Eye (tissue), 1 donor: ENCODE measurements at regions not wholly inside any gene's neighbourhood (a gene's known extent, or its start where the extent isn't known, plus 50 kb on each side); places are given as distances from the start of the nearest gene placed in this dataset.
A peak's percentile ranks its signal among the peaks of the same experiment; 100 is the strongest.

Experiments used
- DNase-seq: peaks from one replicate; pipeline ENCODE4 v3.0.0-alpha.2; 2015

DNA sequence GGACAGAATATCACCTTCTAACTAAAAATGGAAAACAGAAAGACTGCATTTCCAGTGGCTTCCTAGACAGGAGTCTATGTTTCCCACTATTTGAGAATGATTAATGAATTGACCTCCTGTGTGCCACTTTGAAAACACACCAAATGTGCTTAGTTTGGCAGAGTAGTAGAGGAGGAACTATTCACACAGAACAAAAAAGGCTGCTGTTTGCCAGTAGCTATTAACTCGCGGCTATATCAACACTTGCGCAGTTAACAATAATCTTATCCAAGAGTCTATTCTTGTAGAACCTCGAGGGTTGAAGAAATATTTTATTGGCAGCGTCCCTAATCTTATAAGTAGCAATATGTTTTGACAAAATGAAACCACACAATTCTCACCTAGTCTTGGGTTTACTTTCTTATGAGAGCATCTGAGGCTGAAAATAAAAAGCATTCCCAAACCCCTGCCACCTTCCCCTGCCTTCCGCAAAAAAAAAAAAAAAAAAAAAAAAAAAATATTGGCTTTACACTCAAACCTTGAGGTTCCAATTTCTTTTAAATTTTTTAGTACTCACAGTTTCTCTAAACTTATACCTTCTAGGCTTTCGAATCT is 127.3 kb upstream of the FLRT2 start:
- DNase-seq = peak; percentile 34

DNA sequence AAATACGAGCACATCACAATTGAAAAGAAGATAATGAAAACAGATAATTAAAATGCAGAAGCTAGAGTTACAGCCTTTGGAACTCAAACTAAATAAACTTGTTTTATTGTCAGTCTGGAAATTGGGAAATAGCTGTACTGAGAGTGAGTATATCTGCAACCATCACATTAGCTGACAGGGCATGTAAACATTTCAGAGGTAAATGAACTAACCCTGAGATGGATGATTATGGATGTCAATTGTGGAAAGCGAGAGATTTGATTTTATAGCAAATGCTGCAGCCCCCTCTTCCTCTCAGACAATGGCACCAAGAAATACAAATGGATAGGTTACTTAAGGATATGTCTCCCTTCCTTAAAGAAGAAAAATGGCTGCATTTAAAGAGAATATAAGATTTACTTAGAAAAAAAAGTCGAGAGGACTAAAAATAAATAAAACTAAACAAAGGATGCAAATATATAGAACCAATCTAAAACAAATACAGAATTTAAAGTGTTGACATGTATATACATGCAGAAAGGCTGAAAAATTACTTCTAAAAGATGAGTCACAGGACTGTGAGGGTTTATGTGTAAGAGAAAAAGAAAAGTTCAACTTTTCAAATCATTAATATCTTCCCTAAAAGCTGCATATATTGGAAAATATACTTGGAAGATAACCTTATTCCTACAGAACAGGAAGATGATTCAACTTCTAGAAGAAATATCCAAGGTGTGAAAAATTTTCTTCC is 120.3 kb upstream of the FLRT2 start:
- DNase-seq = no peak

DNA sequence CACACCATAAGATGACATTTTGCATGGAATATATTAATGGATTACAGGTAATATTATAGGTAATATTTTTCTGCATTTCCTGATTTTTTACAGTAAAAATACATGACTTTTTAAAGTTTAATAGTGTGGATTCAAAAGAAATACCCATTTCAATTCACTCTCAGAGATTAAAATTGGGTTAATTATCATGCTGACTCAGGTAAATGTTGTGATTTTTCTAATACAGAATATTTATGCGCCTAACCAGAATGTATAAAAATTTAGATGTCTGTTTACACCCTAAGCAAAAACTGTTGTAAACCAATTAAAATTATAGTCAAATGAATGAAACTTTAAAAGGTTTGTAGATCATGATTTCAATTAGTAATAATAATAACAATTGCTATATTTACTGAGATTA is 117.2 kb upstream of the FLRT2 start:
- no peak for DNase-seq

DNA sequence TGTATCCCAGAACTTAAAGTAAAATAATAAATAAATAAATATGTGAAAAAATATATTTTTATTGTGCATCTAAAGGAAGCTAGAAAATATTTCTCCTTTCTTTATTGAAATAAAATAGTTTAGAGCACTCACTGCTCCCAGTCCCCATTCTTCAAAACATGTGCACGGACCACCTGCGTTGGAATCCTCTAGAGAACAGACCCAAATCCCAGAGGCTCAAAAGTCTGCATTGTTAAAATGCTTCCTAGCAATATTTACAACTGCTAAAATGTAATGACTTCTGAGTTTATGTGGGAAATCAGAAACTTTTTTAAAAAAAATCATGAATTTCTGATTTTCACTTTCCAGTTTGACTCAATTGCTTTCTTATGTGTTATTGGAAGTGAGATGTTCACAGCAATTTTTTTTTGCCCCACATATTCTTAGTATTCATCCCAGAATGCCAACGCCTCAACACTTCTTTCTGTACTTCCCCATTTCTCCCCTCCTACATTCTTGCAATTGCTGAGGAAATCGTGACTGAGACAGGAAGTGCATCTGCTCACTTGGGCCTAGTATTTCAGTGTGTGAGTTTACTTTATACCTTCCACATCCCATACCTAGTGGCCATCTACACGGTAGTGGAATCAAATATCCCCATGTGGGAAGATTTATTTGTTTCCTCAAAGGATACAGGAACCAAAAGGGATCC is 116.0 kb upstream of the FLRT2 start:
- no peak for DNase-seq

DNA sequence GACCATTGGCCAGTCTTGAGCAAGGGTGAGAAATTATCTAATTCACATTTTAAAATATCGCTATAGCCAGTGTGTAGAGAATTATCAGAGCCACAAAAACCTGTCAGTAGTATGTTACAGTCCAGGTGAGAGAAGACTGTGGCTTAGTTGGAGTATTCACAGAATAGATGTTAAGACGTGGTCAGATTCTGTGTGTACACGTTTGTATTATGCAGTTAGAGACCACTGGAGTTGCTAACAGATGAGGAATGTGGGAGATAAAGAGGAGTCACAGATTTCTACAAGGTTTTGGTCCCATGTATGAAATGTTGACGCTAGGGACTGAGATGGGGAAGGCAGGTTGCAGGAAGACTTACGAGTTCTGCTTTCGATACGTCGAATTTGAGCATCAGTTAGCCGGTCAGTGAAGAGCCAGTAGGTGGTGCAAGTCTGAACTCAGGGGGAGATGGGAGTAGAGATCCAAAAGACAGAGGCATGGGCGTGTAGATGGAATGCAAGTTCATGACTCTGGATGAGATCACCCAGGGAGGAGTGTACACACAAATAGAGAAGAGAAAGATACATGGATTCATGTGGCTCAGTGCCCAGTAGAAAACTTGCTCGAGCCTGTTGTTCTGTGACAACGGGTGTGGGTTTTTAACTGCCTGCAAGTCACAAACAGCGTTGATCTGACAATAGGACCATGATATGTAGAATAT is 114.8 kb upstream of the FLRT2 start:
- DNase-seq = peak; percentile 55

DNA sequence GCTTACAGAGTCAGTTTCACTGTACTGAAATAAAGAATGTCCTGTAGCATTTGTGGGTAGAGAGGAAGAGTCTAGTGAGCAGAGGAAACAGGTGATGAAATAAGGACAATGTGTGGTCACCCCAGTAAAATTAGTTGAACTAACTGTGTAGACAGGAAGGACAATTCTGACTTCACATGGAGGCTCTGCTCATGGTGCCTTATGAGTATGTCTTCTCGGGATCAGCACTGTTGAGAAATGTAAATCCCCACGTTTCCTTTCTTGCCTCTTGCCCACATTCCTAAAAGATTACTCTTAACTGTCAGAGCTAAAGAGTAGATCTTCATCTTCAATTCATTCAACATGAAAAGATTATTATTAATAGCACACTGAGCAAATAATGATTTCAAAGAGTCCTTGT is 113.2 kb upstream of the FLRT2 start:
- DNase-seq = no peak

DNA sequence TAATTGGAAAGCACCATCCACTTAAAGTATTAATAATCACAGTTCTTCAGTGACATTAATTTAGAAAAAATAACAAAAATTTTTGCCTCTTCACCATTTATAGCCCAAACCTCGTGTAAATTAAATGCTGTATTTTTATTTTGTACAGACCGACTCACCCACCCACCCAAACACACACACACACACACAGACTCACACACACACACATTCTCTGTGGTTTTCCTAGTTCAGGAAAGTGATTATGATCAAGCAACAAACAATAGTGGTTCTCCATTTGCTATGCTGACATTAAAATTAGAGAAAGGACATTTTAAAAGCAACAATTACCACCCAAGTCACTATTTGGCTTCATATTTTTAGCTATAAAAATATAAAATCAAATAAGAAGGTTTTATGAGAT is 112.5 kb upstream of the FLRT2 start:
- no peak for DNase-seq

DNA sequence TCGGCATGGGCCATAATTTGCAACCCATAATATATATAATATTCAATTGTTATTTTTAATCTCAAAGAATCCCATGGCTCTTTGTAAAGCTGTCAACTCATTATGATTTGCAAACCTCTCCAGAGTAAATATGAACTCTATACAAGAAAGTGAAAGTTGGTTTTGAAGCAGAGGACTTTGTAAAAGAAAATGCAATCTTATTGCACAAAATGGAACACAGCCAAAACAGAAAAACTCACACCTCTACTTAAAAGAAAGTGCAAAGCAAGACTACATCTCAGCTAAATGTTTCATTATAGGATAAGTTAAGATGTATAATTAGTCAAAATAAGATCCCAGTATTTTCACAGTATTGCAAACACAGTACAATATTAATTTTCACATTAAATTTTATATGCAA is 111.2 kb upstream of the FLRT2 start:
- DNase-seq = no peak

DNA sequence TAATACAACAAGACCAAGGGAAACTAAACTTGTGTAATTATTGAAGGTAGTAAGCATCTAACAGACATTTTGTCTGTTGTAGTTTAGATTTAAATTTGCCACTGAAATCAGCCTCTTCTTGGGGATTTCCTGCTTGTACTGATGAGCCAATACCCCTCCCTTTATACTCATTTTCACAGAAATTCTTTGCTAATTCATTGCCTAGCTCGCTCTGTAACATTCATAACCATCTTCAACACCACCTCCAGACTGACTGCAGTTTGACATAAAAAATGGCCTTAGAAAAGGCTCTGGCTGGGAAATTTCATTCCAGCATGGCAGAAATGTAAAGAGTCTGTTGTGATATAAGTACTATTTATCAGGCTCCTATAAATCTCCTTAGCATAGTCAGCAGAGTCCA is 109.7 kb upstream of the FLRT2 start:
- DNase-seq = no peak

DNA sequence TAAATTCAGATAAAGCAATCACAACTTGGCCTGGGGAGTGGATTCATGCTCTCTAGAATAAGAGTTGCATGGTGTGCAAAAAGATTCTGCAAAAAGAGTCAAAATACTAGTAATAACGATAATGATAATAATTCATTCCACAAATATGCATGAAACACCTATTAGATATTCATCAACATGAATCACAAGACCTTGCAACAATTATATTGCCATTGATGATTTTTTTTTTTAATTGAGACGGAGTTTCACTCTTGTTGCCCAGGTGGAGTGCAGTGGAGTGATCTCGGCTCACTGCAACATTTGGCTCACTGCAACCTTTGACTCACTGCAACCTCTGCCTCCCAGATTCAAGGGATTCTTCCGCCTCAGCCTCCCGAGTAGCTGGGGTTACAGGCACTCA is 109.2 kb upstream of the FLRT2 start:
- no peak for DNase-seq

DNA sequence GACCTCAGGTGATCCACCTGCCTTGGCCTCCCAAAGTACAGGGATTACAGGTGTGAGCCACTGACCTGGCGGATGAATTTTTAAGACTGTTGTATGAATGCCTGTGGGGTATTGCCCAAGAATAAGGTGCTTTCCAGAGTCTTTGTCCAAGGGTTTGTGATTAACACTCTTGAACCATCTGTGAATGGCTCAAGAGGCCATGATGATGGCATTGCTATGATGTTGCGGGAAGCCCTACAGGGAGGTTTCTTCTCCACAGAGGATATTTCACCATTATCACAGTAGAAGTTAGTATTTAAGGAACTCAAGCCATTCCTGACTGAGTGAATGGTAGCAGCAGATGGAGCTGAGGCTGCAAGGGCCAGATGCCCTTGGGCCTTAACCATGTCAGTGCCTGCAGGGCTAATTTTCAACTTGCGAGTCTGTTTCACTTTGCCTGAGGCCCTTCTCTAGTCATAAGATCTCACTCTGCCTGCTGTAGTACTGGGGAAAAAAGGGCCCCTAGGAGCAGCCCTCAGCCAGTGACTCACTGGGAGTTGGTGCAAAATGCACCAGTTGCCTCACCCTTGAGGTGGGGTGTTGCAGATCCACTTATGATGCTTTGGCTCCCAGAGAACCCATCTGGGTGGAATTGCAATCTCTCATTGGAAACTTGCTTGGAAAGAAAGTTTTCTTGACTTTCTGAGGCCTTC is 108.6 kb upstream of the FLRT2 start:
- DNase-seq = no peak

DNA sequence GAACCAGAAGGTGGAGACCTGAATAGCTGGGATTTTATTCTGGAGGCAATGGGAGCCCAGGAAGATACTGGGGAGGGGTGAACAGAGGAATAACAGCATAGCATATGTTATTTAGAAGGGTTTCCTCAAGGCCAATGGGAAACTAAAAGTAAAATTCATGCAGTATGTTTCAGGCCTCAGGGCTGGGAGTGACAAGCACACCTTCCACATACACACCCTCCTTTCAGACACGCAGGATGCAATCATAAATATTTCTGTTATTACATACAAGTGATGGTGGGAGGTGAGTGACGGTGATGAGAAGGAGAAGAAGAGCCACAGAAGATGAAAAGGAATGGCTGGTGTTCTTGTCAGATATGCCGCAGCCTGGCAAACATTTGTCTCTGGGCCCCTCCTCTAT is 106.1 kb upstream of the FLRT2 start:
- DNase-seq = no peak

DNA sequence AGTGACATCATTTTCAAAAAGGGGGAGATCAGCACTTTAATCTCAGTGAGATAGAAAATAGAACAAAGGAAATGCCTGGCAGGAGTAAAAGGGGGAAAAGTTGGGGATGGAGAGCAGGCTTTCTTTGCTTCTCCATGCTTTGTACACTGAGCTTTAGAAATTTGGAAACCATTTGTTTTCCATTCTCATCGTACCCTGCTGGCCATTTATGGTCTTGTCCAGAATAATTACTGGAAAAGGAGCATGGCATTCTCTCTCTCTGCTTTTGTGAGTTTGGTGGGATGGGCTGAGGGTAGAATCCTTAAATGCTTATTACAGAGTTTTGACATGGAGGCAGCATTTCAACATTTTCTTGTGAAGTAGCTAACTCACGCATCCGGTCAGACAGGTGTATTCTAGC is 104.4 kb upstream of the FLRT2 start:
- peak; percentile 24 for DNase-seq

DNA sequence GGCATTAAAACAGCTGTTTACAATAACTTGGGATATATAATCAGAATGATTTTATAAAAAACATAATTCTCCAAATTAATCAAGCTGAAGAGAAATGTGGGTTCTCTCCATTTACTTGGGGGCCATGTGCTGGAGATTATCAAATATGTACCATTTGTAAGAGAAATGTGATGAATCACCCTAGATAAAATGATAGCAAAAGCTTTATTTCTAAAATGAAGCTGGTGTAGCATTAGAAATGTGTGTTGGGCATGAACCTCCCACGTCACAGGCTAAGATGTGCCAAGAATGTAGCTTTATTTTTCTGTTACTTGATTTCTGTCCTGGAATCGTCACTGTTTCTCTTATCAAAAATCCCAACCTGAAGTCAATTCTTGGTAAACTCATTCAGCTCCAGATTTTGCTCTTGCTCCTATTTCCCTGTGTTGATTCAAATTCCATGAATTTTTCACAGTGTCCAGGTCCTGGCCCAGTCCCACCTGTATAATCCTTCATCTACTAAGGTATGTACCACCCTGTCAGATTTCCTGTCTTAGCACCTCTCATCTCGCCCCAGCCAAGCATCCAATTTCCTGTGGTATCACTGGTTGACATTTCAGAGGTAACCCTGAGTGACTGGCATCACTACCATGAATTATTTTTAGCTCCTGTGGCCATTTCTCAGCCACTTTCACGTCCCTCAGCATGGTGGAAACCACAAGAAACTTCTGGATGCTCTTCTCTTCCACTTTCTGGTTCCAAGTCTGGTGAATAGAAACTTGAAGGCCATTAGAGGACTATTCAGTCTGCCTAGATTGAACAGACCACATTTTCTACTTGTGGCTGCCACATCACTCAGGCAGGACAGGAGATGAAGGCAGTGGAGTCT is 103.6 kb upstream of the FLRT2 start:
- DNase-seq = no peak

DNA sequence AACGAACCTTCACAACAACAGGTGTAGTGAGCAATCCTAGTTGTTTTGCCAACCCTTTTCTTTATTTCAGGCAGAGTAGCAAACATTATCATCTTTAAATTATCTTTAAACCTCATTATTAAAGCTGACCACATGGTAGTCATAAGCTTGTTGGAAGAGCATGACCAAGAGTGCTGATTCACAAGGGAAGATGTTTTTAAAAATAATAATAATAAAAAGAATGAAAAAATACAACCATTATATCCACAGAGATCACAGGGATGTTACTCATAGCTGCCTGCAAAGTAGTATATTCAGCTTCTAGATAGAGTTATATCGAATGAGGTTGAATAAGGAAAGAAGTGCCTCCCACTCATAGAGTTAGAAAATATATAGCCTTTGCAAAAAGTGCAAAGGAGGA is 101.0 kb upstream of the FLRT2 start:
- no peak for DNase-seq

DNA sequence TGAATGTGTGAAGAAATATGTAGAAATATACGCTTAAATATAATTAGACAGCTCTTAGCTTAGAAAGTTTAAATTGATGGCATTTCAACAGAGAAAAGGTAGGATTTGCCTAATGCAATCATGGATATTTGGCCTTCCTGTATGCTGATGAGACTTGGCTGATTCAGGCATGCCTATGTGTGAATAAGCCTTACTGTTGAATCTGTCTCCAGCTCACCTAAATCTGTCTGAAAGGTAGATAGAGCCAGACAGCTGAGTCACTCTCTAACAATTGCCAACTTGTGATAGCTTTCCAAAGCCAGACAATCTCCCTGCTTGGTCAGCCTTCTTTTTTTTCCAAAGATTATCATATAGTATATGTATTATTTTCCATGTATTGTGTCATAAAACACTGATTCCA is 92.8 kb upstream of the FLRT2 start:
- no peak for DNase-seq

DNA sequence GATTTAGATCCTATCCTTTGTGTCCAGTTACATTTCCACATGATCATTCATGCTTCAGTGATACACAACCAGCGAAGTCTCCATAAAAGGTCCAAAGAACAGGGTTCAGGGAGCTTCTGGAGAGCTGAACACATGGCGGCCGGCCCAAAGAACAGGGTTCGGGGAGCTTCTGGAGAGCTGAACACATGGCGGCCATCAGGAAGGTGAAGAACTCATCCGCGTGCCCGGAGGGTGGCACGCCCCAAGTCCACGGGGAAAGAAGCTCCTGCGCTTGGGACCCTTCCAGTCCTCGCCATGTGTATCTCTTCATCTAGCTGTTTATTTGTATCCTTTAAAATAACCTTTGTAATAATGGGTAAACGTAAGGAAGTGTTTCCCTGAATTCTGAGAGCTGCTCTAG is 91.9 kb upstream of the FLRT2 start:
- no peak for DNase-seq

DNA sequence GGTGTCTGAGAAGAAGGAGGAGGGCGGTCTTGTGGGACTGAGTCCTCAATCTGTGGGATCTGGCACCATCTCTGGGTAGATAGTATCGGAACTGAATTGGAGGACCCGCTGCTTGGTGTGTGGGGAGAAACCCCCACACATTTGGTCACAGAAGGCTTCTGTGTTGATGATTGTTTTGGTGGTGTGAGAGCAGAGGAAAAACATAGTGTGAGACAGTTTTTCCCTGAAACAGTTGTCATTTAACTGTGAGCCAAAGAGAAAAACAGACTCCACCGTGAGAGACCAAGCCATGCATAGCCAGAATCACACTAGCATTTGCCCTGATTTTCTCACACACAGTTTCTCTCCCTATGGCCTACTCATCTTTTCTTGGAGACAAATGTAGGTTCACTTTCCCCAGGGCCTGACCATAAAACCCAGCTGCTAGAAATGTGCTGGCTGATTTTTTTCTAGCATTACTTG is 91.4 kb upstream of the FLRT2 start:
- DNase-seq = no peak

DNA sequence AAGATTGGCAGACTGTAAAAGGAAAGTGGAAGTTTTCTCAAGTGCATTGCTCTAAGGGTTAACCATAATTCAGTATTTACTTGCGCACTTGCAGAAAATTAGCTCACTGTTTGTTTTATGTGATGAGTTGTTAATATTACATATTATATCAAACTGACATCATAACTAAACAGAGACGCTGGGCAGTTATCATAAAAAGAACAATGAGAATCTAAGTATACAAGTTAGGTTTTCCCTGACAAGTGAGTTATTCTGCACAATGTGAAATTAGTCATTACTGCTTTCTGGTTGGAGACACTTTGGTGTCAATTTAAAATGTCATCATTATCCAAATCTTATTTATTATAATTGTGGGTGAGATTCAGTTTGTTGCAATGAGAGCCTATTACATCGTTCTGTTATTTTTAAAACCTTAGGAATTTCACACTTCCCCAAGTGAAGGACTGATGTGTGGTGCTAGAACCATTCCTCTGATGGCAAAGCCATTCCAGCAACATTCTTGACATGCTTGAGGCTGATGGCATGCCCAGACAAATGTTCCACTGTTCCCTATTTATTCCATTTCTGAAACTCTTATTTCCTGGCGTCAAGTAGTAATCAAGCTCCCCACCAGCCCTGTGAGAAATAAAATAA is 90.1 kb upstream of the FLRT2 start:
- no peak for DNase-seq

DNA sequence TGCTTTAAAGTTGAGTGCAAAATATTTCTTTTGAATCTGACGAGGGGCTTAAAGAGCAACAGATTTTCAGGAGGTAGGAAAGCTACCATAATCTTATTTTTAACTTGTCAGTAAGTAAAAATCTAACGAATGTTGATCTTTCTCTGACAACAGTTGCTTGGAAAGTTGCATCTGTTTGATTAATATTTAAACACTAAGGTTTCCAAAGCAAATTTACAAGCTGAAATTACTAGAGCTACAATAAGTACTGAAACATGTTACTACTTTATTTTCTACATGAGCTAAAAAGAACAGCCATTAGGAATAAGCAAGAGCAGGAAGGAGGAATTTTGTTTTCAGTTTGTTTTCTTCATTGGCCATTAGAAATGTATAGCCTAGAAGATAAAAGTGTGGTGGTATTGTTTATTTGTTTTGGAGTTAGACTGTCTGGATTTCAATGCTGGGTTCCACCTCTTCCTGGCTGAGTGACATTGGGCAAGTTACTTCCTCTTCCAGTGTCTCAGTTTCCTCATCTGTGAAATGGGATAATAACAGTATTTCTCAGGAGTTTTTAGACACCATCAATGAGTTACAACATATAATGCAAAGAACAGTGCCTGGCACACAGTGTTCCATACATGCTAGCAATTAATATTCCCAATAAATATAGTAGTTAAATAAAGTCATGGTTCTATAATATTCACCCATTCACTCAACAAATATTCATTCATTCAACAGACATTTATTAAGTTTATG is 87.9 kb upstream of the FLRT2 start:
- no peak for DNase-seq

DNA sequence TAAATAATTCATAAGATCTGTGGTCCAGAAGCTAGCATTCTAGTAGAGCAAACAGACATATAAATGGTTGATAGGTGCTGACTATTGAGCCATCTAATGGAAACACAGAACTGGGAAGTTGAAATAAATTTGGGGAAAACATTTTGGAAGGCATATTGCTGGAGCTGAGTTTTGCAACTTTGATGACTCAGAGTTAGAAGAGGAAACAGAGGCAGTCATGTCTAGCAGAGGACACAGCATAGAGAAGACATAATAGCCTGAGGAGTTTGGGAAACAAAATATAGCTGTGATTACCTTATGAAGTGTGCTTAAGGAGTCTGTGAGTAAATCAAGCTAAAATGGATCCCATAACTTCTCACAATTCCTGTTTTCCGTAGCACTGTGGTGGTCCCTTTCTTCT is 86.9 kb upstream of the FLRT2 start:
- no peak for DNase-seq
